ENCODE measurements at regions not wholly inside any gene's neighbourhood (a gene's known extent, or its start where the extent isn't known, plus 50 kb on each side); places are given as distances from the start of the nearest gene placed in this dataset.

GRCh38 chr13:85371254-85371653 lies 428.0 kb downstream of the SLITRK6 start:
- no peak for TF ChIP-seq EZH2phosphoT487 (IDR thresholded peaks at IDR 0.05; ENCODE audit: borderline replicate concordance, low read depth, low read length)
- TF ChIP-seq CTCF (conservative IDR thresholded peaks at IDR 0.05; ENCODE audit: low read length) = no peak
- ChIA-PET CTCF (ENCODE audit: unreplicated experiment) (no interaction called here), POLR2A (interaction anchor here (1.1 kb wide), 1 partner anchor 10 kb away, joined by 3 read pairs; no protein-coding TSS in a partner anchor)
- H3K9me3 ChIP-seq (ENCODE audit: low read length) = no peaks in the 10 kb centered on the region; the same call in 1 of the 2 replicates
- H3K4me2 ChIP-seq (ENCODE audit: low read length) = no peak overlapping the region
- no peak overlapping the region for H3K27ac ChIP-seq (ENCODE audit: low read depth, low read length, poor library complexity, severe bottlenecking)
- no peaks in the 10 kb centered on the region for H4K20me1 ChIP-seq (ENCODE audit: insufficient read depth, low read length)
- DNase-seq (ENCODE audit: low spot score) = no peak
- no peaks in the 10 kb centered on the region for H3K9me2 ChIP-seq (ENCODE audit: insufficient read depth, low read length)
- H3K4me1 ChIP-seq (ENCODE audit: insufficient read depth, low read length, poor library complexity, severe bottlenecking) = no peaks in the 10 kb centered on the region
- no peak overlapping the region for H2AFZ ChIP-seq (ENCODE audit: low read length)
- no peaks in the 10 kb centered on the region for H3K36me3 ChIP-seq (ENCODE audit: insufficient read depth, low read length)
- no TSS peak for BruUV-seq (replicated peaks)
- no peak overlapping the region for H3K4me3 ChIP-seq (ENCODE audit: low read depth, low read length, poor library complexity, severe bottlenecking)
- intact Hi-C loops (cut with micrococcal nuclease; ENCODE audit: unreplicated experiment) = loop anchor here (10.0 kb wide), 1 partner anchor 466 kb away; no protein-coding TSS in a partner anchor
- no peaks in the 10 kb centered on the region; the same call in 1 of the 2 replicates for H3K79me2 ChIP-seq (ENCODE audit: insufficient read depth, low read depth, low read length)

GRCh38 chr13:85368686-85369085 lies 430.5 kb downstream of the SLITRK6 start:
- POLR2A ChIA-PET = interaction anchor here (0.6 to 1.1 kb wide), 3 partner anchors 11 to 747 kb away, joined by 3 to 4 read pairs (median 3); no protein-coding TSS in a partner anchor
- BruUV-seq (replicated peaks) = no TSS peak
- CTCF ChIA-PET (ENCODE audit: unreplicated experiment) = no interaction called here

More at GRCh38 chr13:85368686-85369085, 430.5 kb downstream of the SLITRK6 start:
- Histone ChIP-seq H3K27ac (ENCODE audit: low read depth, low read length, poor library complexity, severe bottlenecking) (no peak overlapping the region), H2AFZ (ENCODE audit: low read length) (no peak overlapping the region), H3K36me3 (ENCODE audit: insufficient read depth, low read length) (no peaks in the 10 kb centered on the region), H4K20me1 (ENCODE audit: insufficient read depth, low read length) (no peaks in the 10 kb centered on the region), H3K4me3 (ENCODE audit: low read depth, low read length, poor library complexity, severe bottlenecking) (no peak overlapping the region), H3K4me1 (ENCODE audit: insufficient read depth, low read length, poor library complexity, severe bottlenecking) (no peaks in the 10 kb centered on the region), H3K9me2 (ENCODE audit: insufficient read depth, low read length) (no peaks in the 10 kb centered on the region), H3K9me3 (ENCODE audit: low read length) (no peaks in the 10 kb centered on the region; the same call in 1 of the 2 replicates), H3K79me2 (ENCODE audit: insufficient read depth, low read depth, low read length) (no peaks in the 10 kb centered on the region; the same call in 1 of the 2 replicates), H3K4me2 (ENCODE audit: low read length) (no peak overlapping the region)
- no peak for DNase-seq (ENCODE audit: low spot score)
- intact Hi-C loops (cut with micrococcal nuclease; ENCODE audit: unreplicated experiment) = no loop called here
- TF ChIP-seq EZH2phosphoT487 (IDR thresholded peaks at IDR 0.05; ENCODE audit: borderline replicate concordance, low read depth, low read length) = no peak
- TF ChIP-seq CTCF (conservative IDR thresholded peaks at IDR 0.05; ENCODE audit: low read length) = no peak
